Endothelial cell of umbilical vein (primary cell): ENCODE measurements at regions not wholly inside any gene's neighbourhood (a gene's known extent, or its start where the extent isn't known, plus 50 kb on each side); places are given as distances from the start of the nearest gene placed in this dataset.

Experiments
- CTCF ChIP-seq, 2 donors: IDR thresholded peaks; 1 replicate in 1 of 2; 2 replicates in 1 of 2; pipeline ENCODE4 v1.5.1; 2011; ENCODE audit warnings: low read length in 2 of 2, mild to moderate bottlenecking in 2 of 2, moderate library complexity in 2 of 2, control low read depth in 1 of 2, inconsistent platforms in 1 of 2, low read depth in 1 of 2; ENCODE audit not compliant: insufficient read depth in 1 of 2; ENCODE audit errors: extremely low read depth in 1 of 2
- EZH2 ChIP-seq: IDR thresholded peaks from 2 replicates; pipeline ENCODE4 v1.6.1; 2012; ENCODE audit warnings: borderline replicate concordance, low read depth, mild to moderate bottlenecking, moderate library complexity, low read length, inconsistent platforms; ENCODE audit not compliant: severe bottlenecking
- POLR2A ChIP-seq: IDR thresholded peaks from 2 replicates; pipeline ENCODE4 v1.6.1; 2012; ENCODE audit warnings: low read depth, mild to moderate bottlenecking, control low read depth, low read length
- POLR2AphosphoS5 ChIP-seq: IDR thresholded peaks from 2 replicates; pipeline ENCODE4 v1.6.1; 2012; ENCODE audit warnings: low read depth, mild to moderate bottlenecking, control low read depth, low read length, moderate library complexity; ENCODE audit not compliant: insufficient read depth

GRCh38 chr5:51621156-51621555 lies 237.9 kb downstream of the ISL1 start:
- TF ChIP-seq POLR2A = no peak
- TF ChIP-seq POLR2AphosphoS5 = no peak
- no peak for TF ChIP-seq CTCF (IDR thresholded peaks at IDR 0.05; ENCODE audit: extremely low read depth in 1 of 2, insufficient read depth in 1 of 2, low read depth in 1 of 2, low read length in 2 of 2)
- TF ChIP-seq EZH2 = no peak
